ENCODE measurements at regions not wholly inside any gene's neighbourhood (a gene's known extent, or its start where the extent isn't known, plus 50 kb on each side); places are given as distances from the start of the nearest gene placed in this dataset.

GRCh38 chr3:124256599-124256998 is 264.7 kb upstream of the ROPN1 start:
- TF ChIP-seq SUZ12 (IDR thresholded peaks at IDR 0.05; ENCODE audit: extremely low read depth, insufficient read depth, insufficient read length) = no peak
- no peak for TF ChIP-seq ZNF274 (IDR thresholded peaks at IDR 0.05; ENCODE audit: low read depth, low read length)
